ENCODE measurements at regions not wholly inside any gene's neighbourhood (a gene's known extent, or its start where the extent isn't known, plus 50 kb on each side); places are given as distances from the start of the nearest gene placed in this dataset.

GRCh38 chr20:11651138-11651537 lies 266.6 kb upstream of the BTBD3 start:
- Histone ChIP-seq H3K27me3 (ENCODE audit: control insufficient read depth, insufficient read depth, low read length) (no peaks in the 10 kb centered on the region), H3K9me3 (ENCODE audit: control insufficient read depth, insufficient read depth, low read length) (no peaks in the 10 kb centered on the region; the same call in 1 of the 2 replicates), H3K27ac (ENCODE audit: low read depth, low read length) (no peak overlapping the region)

GRCh38 chr20:11651647-11652046 lies 266.0 kb upstream of the BTBD3 start:
- no peaks in the 10 kb centered on the region; the same call in 1 of the 2 replicates for H3K9me3 ChIP-seq (ENCODE audit: control insufficient read depth, insufficient read depth, low read length)
- no peaks in the 10 kb centered on the region for H3K27me3 ChIP-seq (ENCODE audit: control insufficient read depth, insufficient read depth, low read length)
- H3K9ac ChIP-seq (ENCODE audit: low read depth, low read length): no peak overlapping the region
- no peak overlapping the region for H3K4me3 ChIP-seq (ENCODE audit: low read depth, low read length)
- H3K27ac ChIP-seq (ENCODE audit: low read depth, low read length): no peak overlapping the region
- no peaks in the 10 kb centered on the region for H3K36me3 ChIP-seq (ENCODE audit: control insufficient read depth, insufficient read depth, low read length)
- H3K4me1 ChIP-seq (ENCODE audit: control insufficient read depth, insufficient read depth, low read length): peaks cover 25% of the 10 kb centered on the region

More at GRCh38 chr20:11651138-11651537, 266.6 kb upstream of the BTBD3 start:
- H3K4me3 ChIP-seq (ENCODE audit: low read depth, low read length): no peak overlapping the region
- no peaks in the 10 kb centered on the region for H3K36me3 ChIP-seq (ENCODE audit: control insufficient read depth, insufficient read depth, low read length)
- no peak overlapping the region for H3K9ac ChIP-seq (ENCODE audit: low read depth, low read length)
- H3K4me1 ChIP-seq (ENCODE audit: control insufficient read depth, insufficient read depth, low read length): peaks cover 25% of the 10 kb centered on the region

- H3K4me3 ChIP-seq (ENCODE audit: low read depth, low read length): no peak overlapping the region
- H3K36me3 ChIP-seq (ENCODE audit: control insufficient read depth, insufficient read depth, low read length): no peaks in the 10 kb centered on the region
- no peak overlapping the region for H3K27ac ChIP-seq (ENCODE audit: low read depth, low read length)
- peaks cover 25% of the 10 kb centered on the region for H3K4me1 ChIP-seq (ENCODE audit: control insufficient read depth, insufficient read depth, low read length)
- no peak overlapping the region for H3K9ac ChIP-seq (ENCODE audit: low read depth, low read length)
- no peaks in the 10 kb centered on the region for H3K27me3 ChIP-seq (ENCODE audit: control insufficient read depth, insufficient read depth, low read length)
- H3K9me3 ChIP-seq (ENCODE audit: control insufficient read depth, insufficient read depth, low read length): no peaks in the 10 kb centered on the region; the same call in 1 of the 2 replicates
Measured at GRCh38 chr20:11652128-11652527, 265.6 kb upstream of the BTBD3 start.

GRCh38 chr20:11654766-11655165 lies 262.9 kb upstream of the BTBD3 start:
- Histone ChIP-seq H3K27me3 (ENCODE audit: control insufficient read depth, insufficient read depth, low read length) (no peaks in the 10 kb centered on the region), H3K27ac (ENCODE audit: low read depth, low read length) (no peak overlapping the region)

GRCh38 chr20:11660673-11661072 lies 257.0 kb upstream of the BTBD3 start:
- no peaks in the 10 kb centered on the region for H3K36me3 ChIP-seq (ENCODE audit: control insufficient read depth, insufficient read depth, low read length)
- H3K4me3 ChIP-seq (ENCODE audit: low read depth, low read length): no peak overlapping the region
- no peaks in the 10 kb centered on the region for H3K4me1 ChIP-seq (ENCODE audit: control insufficient read depth, insufficient read depth, low read length)
- no peaks in the 10 kb centered on the region for H3K9me3 ChIP-seq (ENCODE audit: control insufficient read depth, insufficient read depth, low read length)
- H3K27me3 ChIP-seq (ENCODE audit: control insufficient read depth, insufficient read depth, low read length): no peaks in the 10 kb centered on the region
- no peak overlapping the region for H3K9ac ChIP-seq (ENCODE audit: low read depth, low read length)
- no peak overlapping the region for H3K27ac ChIP-seq (ENCODE audit: low read depth, low read length)

More at GRCh38 chr20:11654766-11655165, 262.9 kb upstream of the BTBD3 start:
- Histone ChIP-seq H3K9me3 (ENCODE audit: control insufficient read depth, insufficient read depth, low read length) (no peaks in the 10 kb centered on the region), H3K36me3 (ENCODE audit: control insufficient read depth, insufficient read depth, low read length) (no peaks in the 10 kb centered on the region), H3K9ac (ENCODE audit: low read depth, low read length) (no peak overlapping the region), H3K4me1 (ENCODE audit: control insufficient read depth, insufficient read depth, low read length) (peaks cover 25% of the 10 kb centered on the region), H3K4me3 (ENCODE audit: low read depth, low read length) (no peak overlapping the region)

- Histone ChIP-seq H3K27me3 (ENCODE audit: control insufficient read depth, insufficient read depth, low read length) (no peaks in the 10 kb centered on the region), H3K4me3 (ENCODE audit: low read depth, low read length) (no peak overlapping the region), H3K4me1 (ENCODE audit: control insufficient read depth, insufficient read depth, low read length) (no peaks in the 10 kb centered on the region), H3K27ac (ENCODE audit: low read depth, low read length) (no peak overlapping the region), H3K36me3 (ENCODE audit: control insufficient read depth, insufficient read depth, low read length) (no peaks in the 10 kb centered on the region), H3K9ac (ENCODE audit: low read depth, low read length) (no peak overlapping the region), H3K9me3 (ENCODE audit: control insufficient read depth, insufficient read depth, low read length) (no peaks in the 10 kb centered on the region; the same call in 1 of the 2 replicates)
Measured at GRCh38 chr20:11671015-11671511, 246.6 kb upstream of the BTBD3 start.

- H3K27me3 ChIP-seq (ENCODE audit: control insufficient read depth, insufficient read depth, low read length): no peaks in the 10 kb centered on the region
- H3K9ac ChIP-seq (ENCODE audit: low read depth, low read length): no peak overlapping the region
- no peak overlapping the region for H3K4me3 ChIP-seq (ENCODE audit: low read depth, low read length)
- no peaks in the 10 kb centered on the region; the same call in 1 of the 2 replicates for H3K9me3 ChIP-seq (ENCODE audit: control insufficient read depth, insufficient read depth, low read length)
- no peaks in the 10 kb centered on the region for H3K4me1 ChIP-seq (ENCODE audit: control insufficient read depth, insufficient read depth, low read length)
- no peak overlapping the region for H3K27ac ChIP-seq (ENCODE audit: low read depth, low read length)
- H3K36me3 ChIP-seq (ENCODE audit: control insufficient read depth, insufficient read depth, low read length): no peaks in the 10 kb centered on the region
Measured at GRCh38 chr20:11672959-11673358, 244.7 kb upstream of the BTBD3 start.

- no peak overlapping the region for H3K9ac ChIP-seq (ENCODE audit: low read depth, low read length)
- H3K27ac ChIP-seq (ENCODE audit: low read depth, low read length): no peak overlapping the region
- peaks cover 10% of the 10 kb centered on the region; the same call in 1 of the 2 replicates for H3K4me1 ChIP-seq (ENCODE audit: control insufficient read depth, insufficient read depth, low read length)
- no peaks in the 10 kb centered on the region for H3K27me3 ChIP-seq (ENCODE audit: control insufficient read depth, insufficient read depth, low read length)
- H3K9me3 ChIP-seq (ENCODE audit: control insufficient read depth, insufficient read depth, low read length): no peaks in the 10 kb centered on the region
- no peaks in the 10 kb centered on the region for H3K36me3 ChIP-seq (ENCODE audit: control insufficient read depth, insufficient read depth, low read length)
- no peak overlapping the region for H3K4me3 ChIP-seq (ENCODE audit: low read depth, low read length)
Measured at GRCh38 chr20:11675920-11676629, 241.6 kb upstream of the BTBD3 start.

GRCh38 chr20:11676630-11677287 lies 240.9 kb upstream of the BTBD3 start:
- H3K27me3 ChIP-seq (ENCODE audit: control insufficient read depth, insufficient read depth, low read length): no peaks in the 10 kb centered on the region
- H3K9me3 ChIP-seq (ENCODE audit: control insufficient read depth, insufficient read depth, low read length): no peaks in the 10 kb centered on the region
- no peak overlapping the region for H3K27ac ChIP-seq (ENCODE audit: low read depth, low read length)
- no peak overlapping the region for H3K9ac ChIP-seq (ENCODE audit: low read depth, low read length)
- peaks cover 10% of the 10 kb centered on the region; the same call in 1 of the 2 replicates for H3K4me1 ChIP-seq (ENCODE audit: control insufficient read depth, insufficient read depth, low read length)
- no peak overlapping the region for H3K4me3 ChIP-seq (ENCODE audit: low read depth, low read length)
- H3K36me3 ChIP-seq (ENCODE audit: control insufficient read depth, insufficient read depth, low read length): no peaks in the 10 kb centered on the region

GRCh38 chr20:11677428-11677827 lies 240.3 kb upstream of the BTBD3 start:
- H3K36me3 ChIP-seq (ENCODE audit: control insufficient read depth, insufficient read depth, low read length): no peaks in the 10 kb centered on the region
- no peak overlapping the region for H3K4me3 ChIP-seq (ENCODE audit: low read depth, low read length)
- H3K27ac ChIP-seq (ENCODE audit: low read depth, low read length): no peak overlapping the region
- no peaks in the 10 kb centered on the region for H3K27me3 ChIP-seq (ENCODE audit: control insufficient read depth, insufficient read depth, low read length)
- no peaks in the 10 kb centered on the region for H3K9me3 ChIP-seq (ENCODE audit: control insufficient read depth, insufficient read depth, low read length)
- peaks cover 10% of the 10 kb centered on the region; the same call in 1 of the 2 replicates for H3K4me1 ChIP-seq (ENCODE audit: control insufficient read depth, insufficient read depth, low read length)
- H3K9ac ChIP-seq (ENCODE audit: low read depth, low read length): no peak overlapping the region

GRCh38 chr20:11677836-11678235 lies 239.9 kb upstream of the BTBD3 start:
- Histone ChIP-seq H3K4me1 (ENCODE audit: control insufficient read depth, insufficient read depth, low read length) (peaks cover 10% of the 10 kb centered on the region; the same call in 1 of the 2 replicates), H3K9ac (ENCODE audit: low read depth, low read length) (no peak overlapping the region), H3K9me3 (ENCODE audit: control insufficient read depth, insufficient read depth, low read length) (no peaks in the 10 kb centered on the region), H3K4me3 (ENCODE audit: low read depth, low read length) (no peak overlapping the region), H3K27ac (ENCODE audit: low read depth, low read length) (no peak overlapping the region), H3K36me3 (ENCODE audit: control insufficient read depth, insufficient read depth, low read length) (no peaks in the 10 kb centered on the region), H3K27me3 (ENCODE audit: control insufficient read depth, insufficient read depth, low read length) (no peaks in the 10 kb centered on the region)

Data from HUES48 (cell line).